Uterus (tissue), 3 donors: ENCODE measurements at regions not wholly inside any gene's neighbourhood (a gene's known extent, or its start where the extent isn't known, plus 50 kb on each side); places are given as distances from the start of the nearest gene placed in this dataset.

ENCODE experiments used
- DNase-seq, 2 donors: peaks; one replicate each; pipeline ENCODE4 v3.0.0-alpha.2; 2019 to 2020
- H3K27ac ChIP-seq, 2 donors: fragments of 200-600 bp; sonication (generic); 1 replicate in 1 of 2; 2 replicates in 1 of 2; pipeline ENCODE4 v1.5.1; 2016 to 2018
- H3K27me3 ChIP-seq, 2 donors: fragments of 200-600 bp; sonication (generic); one replicate each; pipeline ENCODE4 v1.5.1; 2018 to 2019; ENCODE audit warnings: control low read depth in 1 of 2
- H3K36me3 ChIP-seq, 2 donors: fragments of 200-600 bp; sonication (generic); one replicate each; pipeline ENCODE4 v1.5.1; 2019; ENCODE audit warnings: control low read depth in 1 of 2
- H3K4me1 ChIP-seq, 2 donors: fragments of 200-600 bp; sonication (generic); one replicate each; pipeline ENCODE4 v1.5.1; 2018 to 2019; ENCODE audit warnings: control low read depth in 1 of 2
- H3K4me3 ChIP-seq, 2 donors: fragments of 200-600 bp; sonication (generic); 1 replicate in 1 of 2; 2 replicates in 1 of 2; pipeline ENCODE4 v1.5.1; 2018 to 2019; ENCODE audit warnings: mild to moderate bottlenecking in 1 of 2
- H3K9me3 ChIP-seq, 2 donors: fragments of 200-600 bp; sonication (generic); one replicate each; pipeline ENCODE4 v1.5.1; 2019; ENCODE audit warnings: control low read depth in 1 of 2
- POLR2A ChIP-seq, 2 donors: fragments of 450-650 bp; IDR thresholded peaks; one replicate each; pipeline ENCODE4 v1.6.1; 2016; ENCODE audit warnings: antibody characterized with exemption in 2 of 2, mild to moderate bottlenecking in 1 of 2, moderate library complexity in 1 of 2
- intact Hi-C: fragments of 100-400 bp; cut with DNase I; formaldehyde crosslinking; loops from one replicate; pipeline ENCODE4 v1.15.1; 2023; ENCODE audit warnings: low total_unique reads
- TF ChIP-seq, protein P1 (sequence below), 4 experiments: fragments of 200-600 bp in 2 of 4; fragments of 450-650 bp in 2 of 4; sonication (generic) in 2 of 4; IDR thresholded peaks; one replicate each; pipeline ENCODE4 v1.5.1; 2016 to 2019; ENCODE audit warnings: antibody characterized with exemption in 4 of 4, mild to moderate bottlenecking in 2 of 4, moderate library complexity in 1 of 4
- donor health status: DM: yes; HTN: yes; CAD: no.

DNA sequence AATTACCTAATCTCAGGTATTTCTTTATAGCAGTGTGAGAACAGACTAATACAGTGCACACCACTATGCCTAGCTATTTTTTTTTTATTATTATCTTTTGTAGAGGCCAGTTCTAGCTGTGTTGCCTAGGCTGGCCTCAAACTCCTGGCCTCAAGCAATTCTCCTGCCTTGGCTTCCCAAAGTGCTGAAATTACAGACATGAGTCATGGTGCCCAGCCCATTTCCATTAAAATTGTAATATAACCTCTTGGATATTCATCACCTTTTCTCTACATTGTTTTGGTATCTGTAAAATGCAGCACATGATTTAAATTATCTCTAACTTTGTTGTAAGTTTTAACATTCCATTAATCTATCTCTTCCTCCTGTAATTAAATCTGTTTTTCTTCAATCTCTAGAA lies 2052.9 kb downstream of the ARAP2 start:
- intact Hi-C loops: no loop called here

DNA sequence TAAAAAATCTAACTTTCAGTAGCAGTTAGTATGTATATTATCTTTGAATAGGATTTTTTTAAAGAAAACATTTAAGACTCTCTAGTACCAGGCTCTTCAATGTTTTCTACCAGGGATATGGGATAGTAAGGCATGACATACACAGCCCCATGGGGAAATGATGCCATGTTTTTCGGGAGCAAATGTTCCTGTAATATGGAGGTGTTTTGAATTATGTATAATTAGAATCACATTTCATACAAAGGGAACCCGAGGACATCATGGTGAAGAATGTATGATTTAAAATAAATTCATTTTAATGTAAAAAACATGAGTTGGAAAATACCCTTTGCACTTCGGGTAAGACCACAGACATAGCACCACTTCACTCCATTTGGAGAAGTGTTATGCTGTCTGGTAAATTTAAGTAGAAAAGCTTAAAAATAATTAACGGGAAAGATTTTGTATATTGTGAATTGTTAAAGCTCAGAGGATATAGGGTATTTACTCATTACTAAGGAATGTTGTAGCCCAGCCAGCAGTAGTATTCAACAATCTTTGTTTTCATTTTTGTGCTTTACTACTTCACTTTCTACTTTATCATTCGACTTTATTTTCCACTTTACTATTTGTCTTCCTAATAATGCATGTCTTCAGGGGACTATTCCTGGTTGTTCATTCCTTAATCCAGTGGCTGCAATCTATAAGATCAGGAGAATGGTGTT lies 2050.7 kb downstream of the ARAP2 start:
- no peak for DNase-seq
- TF ChIP-seq POLR2A (IDR thresholded peaks at IDR 0.05): no peak
- TF ChIP-seq, protein P1, sequence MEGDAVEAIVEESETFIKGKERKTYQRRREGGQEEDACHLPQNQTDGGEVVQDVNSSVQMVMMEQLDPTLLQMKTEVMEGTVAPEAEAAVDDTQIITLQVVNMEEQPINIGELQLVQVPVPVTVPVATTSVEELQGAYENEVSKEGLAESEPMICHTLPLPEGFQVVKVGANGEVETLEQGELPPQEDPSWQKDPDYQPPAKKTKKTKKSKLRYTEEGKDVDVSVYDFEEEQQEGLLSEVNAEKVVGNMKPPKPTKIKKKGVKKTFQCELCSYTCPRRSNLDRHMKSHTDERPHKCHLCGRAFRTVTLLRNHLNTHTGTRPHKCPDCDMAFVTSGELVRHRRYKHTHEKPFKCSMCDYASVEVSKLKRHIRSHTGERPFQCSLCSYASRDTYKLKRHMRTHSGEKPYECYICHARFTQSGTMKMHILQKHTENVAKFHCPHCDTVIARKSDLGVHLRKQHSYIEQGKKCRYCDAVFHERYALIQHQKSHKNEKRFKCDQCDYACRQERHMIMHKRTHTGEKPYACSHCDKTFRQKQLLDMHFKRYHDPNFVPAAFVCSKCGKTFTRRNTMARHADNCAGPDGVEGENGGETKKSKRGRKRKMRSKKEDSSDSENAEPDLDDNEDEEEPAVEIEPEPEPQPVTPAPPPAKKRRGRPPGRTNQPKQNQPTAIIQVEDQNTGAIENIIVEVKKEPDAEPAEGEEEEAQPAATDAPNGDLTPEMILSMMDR (IDR thresholded peaks at IDR 0.05): no peak
- no peaks in the 10 kb centered on the region for H3K9me3 ChIP-seq
- H3K4me3 ChIP-seq: no peak overlapping the region
- no peak overlapping the region for H3K27ac ChIP-seq
- H3K36me3 ChIP-seq: no peaks in the 10 kb centered on the region
- no peaks in the 10 kb centered on the region for H3K4me1 ChIP-seq
- H3K27me3 ChIP-seq: no peaks in the 10 kb centered on the region
- intact Hi-C loops: no loop called here

More for the DNA sequence above, 2052.9 kb downstream of the ARAP2 start:
- no peak for TF ChIP-seq POLR2A (IDR thresholded peaks at IDR 0.05)
- TF ChIP-seq, protein P1 (IDR thresholded peaks at IDR 0.05): no peak
- no peak for DNase-seq
- Histone ChIP-seq H3K4me3 (no peak overlapping the region), H3K36me3 (no peaks in the 10 kb centered on the region), H3K27me3 (no peaks in the 10 kb centered on the region), H3K4me1 (no peaks in the 10 kb centered on the region), H3K27ac (no peak overlapping the region), H3K9me3 (no peaks in the 10 kb centered on the region)

DNA sequence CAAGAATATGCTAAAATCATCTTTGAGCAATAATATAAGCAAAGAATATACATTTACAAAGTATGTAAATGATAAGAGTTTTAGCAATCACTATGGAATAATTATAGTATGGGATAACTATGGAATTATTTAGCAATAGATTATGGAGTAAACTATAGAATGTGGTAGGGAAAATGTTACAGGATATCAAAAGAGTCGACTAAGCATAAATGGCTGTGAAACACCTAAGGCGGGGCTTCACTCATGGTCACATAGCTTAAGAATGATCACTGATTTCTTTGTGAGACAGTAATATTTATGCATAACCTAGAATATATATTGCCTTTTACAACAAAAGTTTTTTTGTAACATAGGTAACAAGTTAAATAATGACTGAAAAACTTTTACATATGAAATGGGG lies 2049.7 kb downstream of the ARAP2 start:
- Histone ChIP-seq H3K27me3 (no peaks in the 10 kb centered on the region), H3K4me3 (no peak overlapping the region), H3K9me3 (no peaks in the 10 kb centered on the region), H3K27ac (no peak overlapping the region), H3K36me3 (no peaks in the 10 kb centered on the region), H3K4me1 (no peaks in the 10 kb centered on the region)
- intact Hi-C loops: no loop called here
- no peak for DNase-seq
- no peak for TF ChIP-seq POLR2A (IDR thresholded peaks at IDR 0.05)
- TF ChIP-seq, protein P1 (IDR thresholded peaks at IDR 0.05): no peak

DNA sequence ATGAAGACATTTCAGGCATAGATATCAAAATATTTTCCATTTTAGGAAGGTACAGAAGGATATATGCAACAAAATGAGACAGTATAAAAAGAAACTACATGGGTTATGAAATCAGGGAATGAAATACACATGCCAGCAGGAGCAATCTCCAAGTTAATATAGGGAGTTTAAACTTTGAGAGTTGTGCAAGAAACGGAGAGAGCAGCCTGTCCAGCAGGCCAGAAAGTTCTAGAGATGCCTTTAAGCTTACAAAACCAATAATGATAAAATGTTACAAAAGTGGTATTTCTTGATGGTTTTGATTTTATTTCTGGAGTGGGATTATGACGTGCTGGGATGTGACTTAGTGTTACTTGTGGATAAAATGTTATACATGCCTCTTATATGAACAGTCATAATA lies 2047.9 kb downstream of the ARAP2 start:
- Histone ChIP-seq H3K4me3 (no peak overlapping the region), H3K27ac (no peak overlapping the region), H3K27me3 (no peaks in the 10 kb centered on the region), H3K36me3 (no peaks in the 10 kb centered on the region), H3K4me1 (no peaks in the 10 kb centered on the region), H3K9me3 (no peaks in the 10 kb centered on the region)
- DNase-seq: no peak
- intact Hi-C loops: no loop called here
- no peak for TF ChIP-seq POLR2A (IDR thresholded peaks at IDR 0.05)
- TF ChIP-seq, protein P1 (IDR thresholded peaks at IDR 0.05): no peak

DNA sequence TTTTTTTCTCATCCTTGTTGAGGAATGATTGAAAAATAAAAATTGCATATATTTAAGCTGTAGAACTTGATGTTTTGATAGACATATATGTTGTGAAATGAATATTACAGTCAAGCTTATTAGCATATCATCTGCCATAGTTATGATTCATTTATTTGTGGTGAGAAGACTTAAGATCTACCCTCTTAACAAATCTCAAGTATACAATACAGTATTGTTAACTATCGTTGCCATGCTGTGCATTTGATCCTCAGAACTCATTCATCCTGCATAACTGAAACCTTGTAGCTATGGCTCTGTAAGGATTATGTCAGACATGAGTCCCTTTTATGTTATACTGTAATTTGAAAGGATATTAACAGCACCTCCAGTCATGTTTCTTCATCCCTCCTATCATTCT lies 2045.3 kb downstream of the ARAP2 start:
- Histone ChIP-seq H3K4me1 (no peaks in the 10 kb centered on the region), H3K9me3 (no peaks in the 10 kb centered on the region), H3K36me3 (no peaks in the 10 kb centered on the region), H3K27ac (no peak overlapping the region), H3K4me3 (no peak overlapping the region), H3K27me3 (no peaks in the 10 kb centered on the region)
- intact Hi-C loops: no loop called here
- TF ChIP-seq, protein P1 (IDR thresholded peaks at IDR 0.05): no peak
- no peak for TF ChIP-seq POLR2A (IDR thresholded peaks at IDR 0.05)
- DNase-seq: no peak
